ENCODE measurements at regions not wholly inside any gene's neighbourhood (a gene's known extent, or its start where the extent isn't known, plus 50 kb on each side); places are given as distances from the start of the nearest gene placed in this dataset.

DNA sequence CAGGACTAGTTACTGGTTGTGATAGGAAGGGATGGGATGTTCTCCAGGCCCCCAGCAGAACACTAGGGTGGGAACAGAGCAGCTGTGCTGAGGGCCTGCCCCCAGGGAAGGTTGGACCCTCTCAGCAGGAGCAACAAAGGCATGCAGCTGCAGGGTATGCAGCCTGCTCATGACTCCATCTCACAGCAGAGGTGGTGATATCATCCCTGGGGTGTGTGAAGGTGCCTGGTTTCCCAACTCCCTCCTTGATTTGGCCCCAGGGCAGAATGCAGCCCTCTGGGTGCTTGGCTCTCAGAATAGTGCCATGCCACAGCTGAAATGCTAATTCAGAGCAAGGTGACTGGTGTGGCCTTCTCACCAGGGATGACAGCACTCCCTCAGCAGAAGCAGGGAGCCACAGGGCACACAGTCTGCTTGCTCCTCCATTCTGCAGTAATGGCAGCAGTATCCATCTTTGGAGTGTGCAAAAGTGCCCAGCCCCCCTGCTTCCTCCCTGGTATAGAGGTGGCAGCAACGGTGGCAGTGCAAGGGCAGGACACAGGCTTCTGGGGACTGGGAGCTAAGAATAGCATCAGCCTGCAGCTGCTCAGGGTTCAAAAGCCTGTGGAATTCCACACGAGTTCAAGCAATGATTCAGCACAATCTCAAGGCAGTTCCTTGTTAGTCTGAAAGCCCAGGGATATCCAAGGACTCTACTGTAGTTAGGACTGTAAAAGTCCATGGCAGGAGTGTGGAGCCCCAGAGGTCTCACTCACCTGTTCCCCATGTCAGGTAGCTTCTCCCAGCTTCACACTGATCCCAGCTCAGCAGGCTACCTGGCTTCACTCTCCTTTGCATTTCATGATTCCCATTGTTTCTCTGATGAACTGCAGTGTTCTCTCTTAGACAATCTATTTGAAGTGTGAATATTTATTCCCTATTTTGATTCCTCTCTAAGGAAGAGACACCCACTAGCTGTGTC, 298.1 kb upstream of the FOXG1 start (continued):
- TF ChIP-seq MAZ (IDR thresholded peaks at IDR 0.05; ENCODE audit: borderline replicate concordance, low read depth, low read length): no peak

DNA sequence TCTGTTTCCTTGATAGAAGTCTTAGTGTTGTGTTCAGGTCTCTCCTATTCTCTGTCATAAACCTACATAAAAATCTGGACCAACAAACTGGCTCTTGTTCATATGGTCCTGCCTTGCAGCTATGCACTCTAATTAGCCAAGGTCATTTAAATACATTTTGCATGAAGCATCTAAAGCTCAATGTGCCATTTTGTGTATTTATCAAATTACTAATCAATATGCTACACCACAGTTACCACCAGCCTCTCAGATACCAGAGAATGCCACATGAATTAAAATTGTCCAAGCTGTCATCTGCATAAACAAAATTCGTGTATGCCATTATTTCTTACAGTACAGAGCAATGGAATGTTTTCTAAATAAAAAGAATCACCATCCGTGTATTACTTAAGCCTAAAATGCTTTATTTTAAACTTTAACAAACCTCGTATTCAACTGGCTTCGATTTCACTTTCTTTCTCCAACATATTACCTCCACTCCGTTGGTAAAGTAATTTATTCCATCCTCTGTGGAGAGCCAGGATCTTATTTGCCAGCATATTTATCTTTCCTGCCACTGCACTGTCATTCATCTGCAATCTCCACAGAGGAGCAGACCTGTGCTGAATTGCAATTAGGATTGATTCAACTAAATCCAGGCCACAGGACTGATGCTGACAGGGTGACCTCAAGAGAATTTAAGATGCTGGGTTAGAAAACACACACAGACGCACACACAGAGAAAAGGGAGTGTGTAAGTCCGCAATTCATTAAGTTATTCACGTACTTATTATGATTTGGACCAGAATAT, 284.1 kb upstream of the FOXG1 start:
- no peak overlapping the region for H3K4me3 ChIP-seq (ENCODE audit: insufficient read depth, low read depth, low read length)
- CTCF ChIA-PET: no interaction called here
- dilution Hi-C loops (cut with HindIII; ENCODE audit: low sequenced_read_pairs, unreplicated experiment): no loop called here
- no peak for TF ChIP-seq RFX5 (IDR thresholded peaks at IDR 0.05; ENCODE audit: low read depth, low read length)
- TF ChIP-seq POLR2A (IDR thresholded peaks at IDR 0.05; ENCODE audit: low read depth, low read length): no peak
- TF ChIP-seq CHD1 (IDR thresholded peaks at IDR 0.05; ENCODE audit: low read depth, low read length): no peak
- TF ChIP-seq, protein P1, sequence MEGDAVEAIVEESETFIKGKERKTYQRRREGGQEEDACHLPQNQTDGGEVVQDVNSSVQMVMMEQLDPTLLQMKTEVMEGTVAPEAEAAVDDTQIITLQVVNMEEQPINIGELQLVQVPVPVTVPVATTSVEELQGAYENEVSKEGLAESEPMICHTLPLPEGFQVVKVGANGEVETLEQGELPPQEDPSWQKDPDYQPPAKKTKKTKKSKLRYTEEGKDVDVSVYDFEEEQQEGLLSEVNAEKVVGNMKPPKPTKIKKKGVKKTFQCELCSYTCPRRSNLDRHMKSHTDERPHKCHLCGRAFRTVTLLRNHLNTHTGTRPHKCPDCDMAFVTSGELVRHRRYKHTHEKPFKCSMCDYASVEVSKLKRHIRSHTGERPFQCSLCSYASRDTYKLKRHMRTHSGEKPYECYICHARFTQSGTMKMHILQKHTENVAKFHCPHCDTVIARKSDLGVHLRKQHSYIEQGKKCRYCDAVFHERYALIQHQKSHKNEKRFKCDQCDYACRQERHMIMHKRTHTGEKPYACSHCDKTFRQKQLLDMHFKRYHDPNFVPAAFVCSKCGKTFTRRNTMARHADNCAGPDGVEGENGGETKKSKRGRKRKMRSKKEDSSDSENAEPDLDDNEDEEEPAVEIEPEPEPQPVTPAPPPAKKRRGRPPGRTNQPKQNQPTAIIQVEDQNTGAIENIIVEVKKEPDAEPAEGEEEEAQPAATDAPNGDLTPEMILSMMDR (conservative IDR thresholded peaks at IDR 0.05; ENCODE audit: low read depth, low read length): no peak
- TF ChIP-seq BHLHE40 (IDR thresholded peaks at IDR 0.05; ENCODE audit: low read depth, low read length): no peak
- no peak for TF ChIP-seq RAD21 (IDR thresholded peaks at IDR 0.05; ENCODE audit: low read length)
- no peak for TF ChIP-seq MAFK (IDR thresholded peaks at IDR 0.05; ENCODE audit: low read depth, low read length)
- no peak for TF ChIP-seq SMC3 (IDR thresholded peaks at IDR 0.05; ENCODE audit: low read depth, low read length)
- no peak for TF ChIP-seq CEBPB (IDR thresholded peaks at IDR 0.05; ENCODE audit: low read depth, low read length)
- TF ChIP-seq NFE2L2 (IDR thresholded peaks at IDR 0.05; ENCODE audit: low read depth, low read length): no peak
- no peak for TF ChIP-seq MAZ (IDR thresholded peaks at IDR 0.05; ENCODE audit: borderline replicate concordance, low read depth, low read length)
- no peak for TF ChIP-seq MXI1 (IDR thresholded peaks at IDR 0.05; ENCODE audit: borderline replicate concordance, low read depth, low read length)
- TF ChIP-seq FOS (IDR thresholded peaks at IDR 0.05; ENCODE audit: low read depth, low read length): no peak

More for the DNA sequence above, 284.1 kb upstream of the FOXG1 start:
- WGBS, 2 experiments (ENCODE audit: extremely low coverage in 2 of 2, insufficient read length in 1 of 2): no CpG with 5 or more reads among the region's 8 CpGs
- Histone ChIP-seq H3K18ac (ENCODE audit: low read depth, low read length) (no peak overlapping the region), H3K4me1 (ENCODE audit: control insufficient read depth, insufficient read depth, low read length) (no peaks in the 10 kb centered on the region), H4K91ac (ENCODE audit: insufficient read depth, low read depth, low read length) (no peak overlapping the region), H2BK5ac (ENCODE audit: low read depth, low read length, poor library complexity, severe bottlenecking) (no peak overlapping the region), H2BK120ac (ENCODE audit: low read depth, low read length) (no peak overlapping the region), H2BK15ac (ENCODE audit: low read depth, low read length) (no peak overlapping the region), H4K8ac (ENCODE audit: low read depth in 2 of 2, low read length in 2 of 2) (no peak overlapping the region), H3K56ac (ENCODE audit: extremely low read depth, insufficient read depth, low read length) (no peak overlapping the region), H3K4ac (ENCODE audit: low read depth, low read length) (no peak overlapping the region), H2BK20ac (ENCODE audit: low read depth, low read length) (no peak overlapping the region), H4K5ac (ENCODE audit: low read depth, low read length) (no peak overlapping the region), H2AFZ (replicated peaks; ENCODE audit: low read length, poor library complexity) (no peak overlapping the region), H3K27me3 (ENCODE audit: control insufficient read depth, insufficient read depth, low read length) (no peaks in the 10 kb centered on the region), H3K79me1 (ENCODE audit: low read depth in 1 of 2, low read length in 2 of 2) (no peaks in the 10 kb centered on the region), H3K9me1 (ENCODE audit: insufficient read depth, low read length) (no peaks in the 10 kb centered on the region), H3K36me3 (ENCODE audit: control insufficient read depth, insufficient read depth, low read length) (no peaks in the 10 kb centered on the region), H3K9me3 (ENCODE audit: control insufficient read depth, insufficient read depth, low read length) (peaks cover 4% of the 10 kb centered on the region; the same call in 1 of the 2 replicates), H4K20me1 (ENCODE audit: insufficient read depth, low read length) (no peaks in the 10 kb centered on the region), H3K27ac (ENCODE audit: insufficient read depth, low read length) (no peak overlapping the region), H2AK5ac (ENCODE audit: low read depth, low read length) (no peak overlapping the region), H2AK9ac (replicated peaks; ENCODE audit: low read depth, low read length, poor library complexity) (no peak overlapping the region), H3K4me2 (ENCODE audit: low read depth, low read length) (no peak overlapping the region), H3K14ac (replicated peaks; ENCODE audit: low read depth, low read length) (no peak overlapping the region), H3K9ac (ENCODE audit: low read depth, low read length) (no peak overlapping the region), H3K23ac (ENCODE audit: low read depth, low read length) (no peak overlapping the region)
- POLR2A ChIA-PET (ENCODE audit: unreplicated experiment): no interaction called here
- ATAC-seq (ENCODE audit: low read depth) (no peak), DNase-seq (no peak)
- in situ Hi-C loops (cut with MboI; ENCODE audit: low sequenced_read_pairs): no loop called here
- BruUV-seq (replicated peaks): no TSS peak
- intact Hi-C loops (cut with micrococcal nuclease): no loop called here

Measured in IMR-90 (cell line).